Liver (tissue), 8 donors: ENCODE measurements at regions not wholly inside any gene's neighbourhood (a gene's known extent, or its start where the extent isn't known, plus 50 kb on each side); places are given as distances from the start of the nearest gene placed in this dataset.

Experiments used
- DNase-seq: peaks from one replicate; pipeline ENCODE4 v3.0.0-alpha.2; 2017; ENCODE audit warnings: low spot score
- H3K27ac ChIP-seq, 2 donors: one replicate each; pipeline ENCODE4 v1.7.0; 2013; ENCODE audit warnings: inconsistent platforms in 2 of 2, low read length in 2 of 2, control low read depth in 1 of 2, low read depth in 1 of 2, mild to moderate bottlenecking in 1 of 2
- H3K27me3 ChIP-seq, 4 donors: one replicate each; pipeline versions ENCODE4 v1.6.1 to v1.7.0; 2013; ENCODE audit warnings: low read length in 3 of 4, inconsistent platforms in 1 of 4, mild to moderate bottlenecking in 1 of 4, moderate library complexity in 1 of 4; ENCODE audit not compliant: control insufficient read depth in 4 of 4, insufficient read depth in 4 of 4
- H3K36me3 ChIP-seq, 4 donors: one replicate each; pipeline versions ENCODE4 v1.6.1 to v1.7.0; 2013; ENCODE audit warnings: low read length in 3 of 4, mild to moderate bottlenecking in 3 of 4, low read depth in 1 of 4, moderate library complexity in 1 of 4; ENCODE audit not compliant: control insufficient read depth in 4 of 4, insufficient read depth in 3 of 4
- H3K4me1 ChIP-seq, 4 donors: one replicate each; pipeline versions ENCODE4 v1.6.1 to v1.7.0; 2013; ENCODE audit warnings: low read length in 3 of 4, mild to moderate bottlenecking in 3 of 4, moderate library complexity in 1 of 4; ENCODE audit not compliant: control insufficient read depth in 4 of 4, insufficient read depth in 4 of 4
- H3K4me3 ChIP-seq, 3 donors: one replicate each; pipeline versions ENCODE4 v1.6.1 to v1.7.0; 2013; ENCODE audit warnings: low read length in 3 of 3, control low read depth in 1 of 3, low read depth in 1 of 3, mild to moderate bottlenecking in 1 of 3
- H3K9ac ChIP-seq, 2 donors: one replicate each; pipeline ENCODE4 v1.7.0; 2013; ENCODE audit warnings: low read length in 2 of 2, mild to moderate bottlenecking in 2 of 2, moderate library complexity in 2 of 2, control low read depth in 1 of 2, low read depth in 1 of 2
- H3K9me3 ChIP-seq, 4 donors: one replicate each; pipeline versions ENCODE4 v1.6.1 to v1.7.0; 2013; ENCODE audit warnings: low read length in 3 of 4; ENCODE audit not compliant: control insufficient read depth in 4 of 4
- CTCF ChIP-seq: fragments of 150-350 bp; IDR thresholded peaks from 2 replicates; pipeline ENCODE4 v1.5.1; 2017; ENCODE audit warnings: improper control_type of control experiment, low read depth, low read length; ENCODE audit not compliant: missing input control
- EGR1 ChIP-seq, 2 donors: IDR thresholded peaks; 2 replicates each; pipeline ENCODE4 v1.6.1; 2016 to 2018; ENCODE audit warnings: antibody characterized with exemption in 2 of 2, low read depth in 2 of 2
- FOXA1 ChIP-seq: IDR thresholded peaks from 2 replicates; pipeline ENCODE4 v1.6.1; 2016; ENCODE audit warnings: antibody characterized with exemption
- FOXA2 ChIP-seq: IDR thresholded peaks from 2 replicates; pipeline ENCODE4 v1.6.1; 2016; ENCODE audit warnings: antibody characterized with exemption
- GABPA ChIP-seq, 2 donors: IDR thresholded peaks in 1 of 2; conservative IDR thresholded peaks in 1 of 2; 2 replicates each; pipeline ENCODE4 v1.6.1; 2016; ENCODE audit warnings: antibody characterized with exemption in 2 of 2, mild to moderate bottlenecking in 1 of 2, moderate library complexity in 1 of 2
- HNF4A ChIP-seq, 2 donors: conservative IDR thresholded peaks; 2 replicates each; pipeline ENCODE4 v1.6.1; 2016; ENCODE audit warnings: antibody characterized with exemption in 2 of 2, mild to moderate bottlenecking in 2 of 2
- HNF4G ChIP-seq: IDR thresholded peaks from 2 replicates; pipeline ENCODE4 v1.6.1; 2016; ENCODE audit warnings: antibody characterized with exemption
- JUND ChIP-seq, 2 donors: IDR thresholded peaks; 2 replicates each; pipeline ENCODE4 v1.6.1; 2016; ENCODE audit warnings: antibody characterized with exemption in 2 of 2
- MAX ChIP-seq: IDR thresholded peaks from 2 replicates; pipeline ENCODE4 v1.6.1; 2016; ENCODE audit warnings: antibody characterized with exemption
- NR2F2 ChIP-seq: IDR thresholded peaks from 2 replicates; pipeline ENCODE4 v1.6.1; 2016; ENCODE audit warnings: antibody characterized with exemption
- RAD21 ChIP-seq, 2 donors: IDR thresholded peaks; 2 replicates each; pipeline ENCODE4 v1.6.1; 2016; ENCODE audit warnings: antibody characterized with exemption in 2 of 2, mild to moderate bottlenecking in 2 of 2
- RXRA ChIP-seq, 2 donors: IDR thresholded peaks; 2 replicates each; pipeline ENCODE4 v1.6.1; 2017 to 2018; ENCODE audit warnings: antibody characterized with exemption in 2 of 2, mild to moderate bottlenecking in 1 of 2
- TAF1 ChIP-seq: conservative IDR thresholded peaks from 2 replicates; pipeline ENCODE4 v1.6.1; 2016; ENCODE audit warnings: antibody characterized with exemption, mild to moderate bottlenecking
- YY1 ChIP-seq: IDR thresholded peaks from 2 replicates; pipeline ENCODE4 v1.6.1; 2016; ENCODE audit warnings: antibody characterized with exemption, mild to moderate bottlenecking
- ZBTB33 ChIP-seq: IDR thresholded peaks from 2 replicates; pipeline ENCODE4 v1.6.1; 2016; ENCODE audit warnings: antibody characterized with exemption
- WGBS: extraction: QIAGEN DNeasy Blood & Tissue Kit; methylation state at CpG from one replicate; pipeline ENCODE4 v1.1.7; 2013; 5-methylcytosine and 5-hydroxymethylcytosine counted together
- donor health status: healthy.
- donor health status: healthy.
- donor health status: healthy.
- donor health status: healthy.
- donor health status: healthy.

- TF ChIP-seq TAF1 (no peak), CTCF (no peak), EGR1 (IDR thresholded peaks at IDR 0.05; ENCODE audit: low read depth in 2 of 2) (no peak), FOXA1 (no peak), FOXA2 (no peak), RAD21 (IDR thresholded peaks at IDR 0.05) (no peak)
These were observed 71.6 kb upstream of the SLITRK1 start (continued) for GRCh38 chr13:83953916-83954315.

GRCh38 chr13:83950293-83950692 lies 68.0 kb upstream of the SLITRK1 start:
- Histone ChIP-seq H3K4me1 (no peaks in the 10 kb centered on the region), H3K27me3 (no peaks in the 10 kb centered on the region), H3K27ac (no peak overlapping the region), H3K9ac (no peak overlapping the region), H3K9me3 (no peaks in the 10 kb centered on the region), H3K4me3 (no peak overlapping the region), H3K36me3 (no peaks in the 10 kb centered on the region)
- 40% methylated on average over 1 of the region's 1 CpG for WGBS
- TF ChIP-seq MAX (no peak), FOXA1 (no peak), ZBTB33 (no peak), RAD21 (IDR thresholded peaks at IDR 0.05) (no peak), FOXA2 (no peak), HNF4G (no peak), JUND (IDR thresholded peaks at IDR 0.05) (no peak), RXRA (IDR thresholded peaks at IDR 0.05) (no peak), NR2F2 (no peak), YY1 (no peak), TAF1 (no peak), CTCF (no peak), GABPA (IDR thresholded peaks at IDR 0.05 in 1 of 2, conservative IDR thresholded peaks at IDR 0.05 in 1 of 2) (no peak), EGR1 (IDR thresholded peaks at IDR 0.05; ENCODE audit: low read depth in 2 of 2) (no peak), HNF4A (conservative IDR thresholded peaks at IDR 0.05) (no peak)
- no peak for DNase-seq
